ENCODE measurements at regions not wholly inside any gene's neighbourhood (a gene's known extent, or its start where the extent isn't known, plus 50 kb on each side); places are given as distances from the start of the nearest gene placed in this dataset.

DNA sequence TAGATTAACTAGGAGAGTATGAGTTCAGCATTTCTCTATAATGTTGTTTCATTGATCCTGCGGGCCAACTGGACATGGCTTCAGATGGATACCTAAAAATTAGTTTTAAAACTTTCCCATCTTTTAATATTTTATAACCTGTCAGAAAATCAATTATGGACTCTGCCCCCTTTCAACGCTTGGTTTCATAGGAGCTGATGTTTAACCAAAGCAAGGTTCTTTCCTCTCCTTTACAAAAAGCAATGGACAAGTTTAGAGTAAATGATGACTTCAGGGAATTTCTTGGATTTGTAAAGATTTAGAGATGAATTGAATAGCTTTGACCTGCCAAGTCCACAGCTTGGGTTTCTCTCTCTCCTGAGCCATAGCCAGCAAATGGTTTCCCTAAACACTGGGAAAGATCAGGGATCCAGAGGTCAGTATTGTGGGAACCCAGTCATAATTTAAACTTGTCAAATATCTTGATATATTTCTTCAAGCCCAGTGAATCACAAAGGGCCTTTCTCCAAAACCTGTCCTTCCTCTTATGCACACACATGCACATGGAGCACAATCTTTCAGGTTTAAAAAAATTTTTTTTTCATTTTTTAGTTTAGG is 177.1 kb downstream of the EVX1 start:
- TF ChIP-seq EZH2 (IDR thresholded peaks at IDR 0.05) (no peak), POLR2A (IDR thresholded peaks at IDR 0.05; ENCODE audit: borderline replicate concordance, extremely low read depth, insufficient read depth, insufficient read length) (no peak)
